ENCODE measurements at regions not wholly inside any gene's neighbourhood (a gene's known extent, or its start where the extent isn't known, plus 50 kb on each side); places are given as distances from the start of the nearest gene placed in this dataset.

- no peaks in the 10 kb centered on the region for H3K9me3 Mint-ChIP-seq (ENCODE audit: insufficient read depth)
- no peak overlapping the region for H3K27ac Mint-ChIP-seq
- CTCF ChIA-PET: interaction anchor here (9.8 kb wide), 1 partner anchor 9 kb away, joined by 155 read pairs; no protein-coding TSS in a partner anchor
Measured at GRCh38 chr4:100103671-100104070, 86.6 kb downstream of the DDIT4L start.

GRCh38 chr4:100100985-100101384 is 89.3 kb downstream of the DDIT4L start:
- no peaks in the 10 kb centered on the region for H3K36me3 Mint-ChIP-seq (ENCODE audit: low read depth)
- peak overlapping the region; percentile 1 for H3K27ac Mint-ChIP-seq
- peaks cover 2% of the 10 kb centered on the region for H3K27me3 Mint-ChIP-seq (ENCODE audit: low read depth)
- CTCF ChIA-PET: interaction anchor here (1.7 to 9.8 kb wide), 2 partner anchors 6 to 103 kb away, joined by 7 to 155 read pairs; no protein-coding TSS in a partner anchor
- H3K4me3 Mint-ChIP-seq: no peak overlapping the region
- no peaks in the 10 kb centered on the region for H3K9me3 Mint-ChIP-seq (ENCODE audit: insufficient read depth)
- DNase-seq (peak; percentile 38), ATAC-seq (peak; percentile 69)
- POLR2A ChIA-PET: interaction anchor here (1.0 kb wide), 1 partner anchor 62 kb away, joined by 3 read pairs; no protein-coding TSS in a partner anchor
- H3K4me1 Mint-ChIP-seq (ENCODE audit: low read depth): peaks cover 49% of the 10 kb centered on the region

More at GRCh38 chr4:100103671-100104070, 86.6 kb downstream of the DDIT4L start:
- DNase-seq (no peak), ATAC-seq (no peak)
- H3K4me1 Mint-ChIP-seq (ENCODE audit: low read depth): peaks cover 59% of the 10 kb centered on the region
- H3K36me3 Mint-ChIP-seq (ENCODE audit: low read depth): no peaks in the 10 kb centered on the region
- POLR2A ChIA-PET: interaction anchor here (1.0 kb wide), 1 partner anchor 157 kb away, joined by 3 read pairs; the partner anchor contains the start of gene DNAJB14
- H3K27me3 Mint-ChIP-seq (ENCODE audit: low read depth): no peaks in the 10 kb centered on the region
- H3K4me3 Mint-ChIP-seq: no peak overlapping the region

- H3K4me1 Mint-ChIP-seq (ENCODE audit: low read depth): peaks cover 56% of the 10 kb centered on the region
- no peaks in the 10 kb centered on the region for H3K9me3 Mint-ChIP-seq (ENCODE audit: insufficient read depth)
- ChIA-PET CTCF (interaction anchor here (1.7 kb wide), 1 partner anchor 102 kb away, joined by 7 read pairs; no protein-coding TSS in a partner anchor), POLR2A (no interaction called here)
- DNase-seq (no peak), ATAC-seq (no peak)
- H3K4me3 Mint-ChIP-seq: no peak overlapping the region
- H3K27ac Mint-ChIP-seq: no peak overlapping the region
- peaks cover 2% of the 10 kb centered on the region for H3K27me3 Mint-ChIP-seq (ENCODE audit: low read depth)
- H3K36me3 Mint-ChIP-seq (ENCODE audit: low read depth): no peaks in the 10 kb centered on the region
Measured at GRCh38 chr4:100099746-100100145, 90.5 kb downstream of the DDIT4L start.

GRCh38 chr4:100098681-100099080 is 91.6 kb downstream of the DDIT4L start:
- Mint-ChIP-seq H3K9me3 (ENCODE audit: insufficient read depth) (no peaks in the 10 kb centered on the region), H3K27ac (no peak overlapping the region), H3K4me3 (no peak overlapping the region), H3K4me1 (ENCODE audit: low read depth) (peaks cover 58% of the 10 kb centered on the region), H3K36me3 (ENCODE audit: low read depth) (no peaks in the 10 kb centered on the region), H3K27me3 (ENCODE audit: low read depth) (peaks cover 2% of the 10 kb centered on the region)
- POLR2A ChIA-PET: no interaction called here
- CTCF ChIA-PET: interaction anchor here (0.8 to 7.3 kb wide), 4 partner anchors 7 to 101 kb away, joined by 3 to 155 read pairs (median 4); no protein-coding TSS in a partner anchor
- DNase-seq (no peak), ATAC-seq (no peak)

- Mint-ChIP-seq H3K4me1 (ENCODE audit: low read depth) (peaks cover 60% of the 10 kb centered on the region), H3K9me3 (ENCODE audit: insufficient read depth) (no peaks in the 10 kb centered on the region), H3K27ac (no peak overlapping the region), H3K4me3 (no peak overlapping the region), H3K36me3 (ENCODE audit: low read depth) (no peaks in the 10 kb centered on the region), H3K27me3 (ENCODE audit: low read depth) (peaks cover 2% of the 10 kb centered on the region)
- POLR2A ChIA-PET: no interaction called here
- CTCF ChIA-PET: interaction anchor here (0.8 to 7.3 kb wide), 4 partner anchors 8 to 100 kb away, joined by 3 to 155 read pairs (median 4); no protein-coding TSS in a partner anchor
- ATAC-seq (no peak), DNase-seq (no peak)
Measured at GRCh38 chr4:100098011-100098545, 92.2 kb downstream of the DDIT4L start.

- Mint-ChIP-seq H3K27me3 (ENCODE audit: low read depth) (peaks cover 2% of the 10 kb centered on the region), H3K36me3 (ENCODE audit: low read depth) (no peaks in the 10 kb centered on the region), H3K4me3 (no peak overlapping the region), H3K27ac (peak overlapping the region; percentile 12), H3K4me1 (ENCODE audit: low read depth) (peaks cover 49% of the 10 kb centered on the region), H3K9me3 (ENCODE audit: insufficient read depth) (no peaks in the 10 kb centered on the region)
- POLR2A ChIA-PET: no interaction called here
- peak; percentile 67 for DNase-seq
- CTCF ChIA-PET: interaction anchor here (0.6 to 7.3 kb wide), 27 partner anchors 10 to 1226 kb away, joined by 3 to 155 read pairs (median 3); partner anchors contain the start of gene DNAJB14
- peak; percentile 83 for ATAC-seq
Measured at GRCh38 chr4:100095729-100096595, 94.3 kb downstream of the DDIT4L start.

GRCh38 chr4:100093091-100093866 is 97.0 kb downstream of the DDIT4L start:
- CTCF ChIA-PET: interaction anchor here (0.6 to 7.3 kb wide), 67 partner anchors 8 to 1637 kb away, joined by 3 to 155 read pairs (median 4); partner anchors contain the start of genes DDIT4L and H2AZ1
- no peaks in the 10 kb centered on the region for H3K36me3 Mint-ChIP-seq (ENCODE audit: low read depth)
- peak overlapping the region; percentile 54 for H3K27ac Mint-ChIP-seq
- ATAC-seq (peak; percentile 99), DNase-seq (peak; percentile 90)
- POLR2A ChIA-PET: interaction anchor here (0.6 to 1.2 kb wide), 3 partner anchors 80 to 145 kb away, joined by 3 to 4 read pairs (median 3); no protein-coding TSS in a partner anchor
- H3K4me3 Mint-ChIP-seq: no peak overlapping the region
- H3K4me1 Mint-ChIP-seq (ENCODE audit: low read depth): peaks cover 38% of the 10 kb centered on the region
- peaks cover 2% of the 10 kb centered on the region for H3K27me3 Mint-ChIP-seq (ENCODE audit: low read depth)
- no peaks in the 10 kb centered on the region for H3K9me3 Mint-ChIP-seq (ENCODE audit: insufficient read depth)

GRCh38 chr4:100087743-100088142 is 102.5 kb downstream of the DDIT4L start:
- no peak overlapping the region for H3K27ac Mint-ChIP-seq
- no peaks in the 10 kb centered on the region for H3K36me3 Mint-ChIP-seq (ENCODE audit: low read depth)
- ChIA-PET POLR2A (no interaction called here), CTCF (no interaction called here)
- DNase-seq: no peak
- H3K4me1 Mint-ChIP-seq (ENCODE audit: low read depth): no peaks in the 10 kb centered on the region
- no peaks in the 10 kb centered on the region for H3K27me3 Mint-ChIP-seq (ENCODE audit: low read depth)
- H3K9me3 Mint-ChIP-seq (ENCODE audit: insufficient read depth): no peaks in the 10 kb centered on the region
- ATAC-seq: no peak
- H3K4me3 Mint-ChIP-seq: no peak overlapping the region

GRCh38 chr4:100086766-100087431 is 103.4 kb downstream of the DDIT4L start:
- Mint-ChIP-seq H3K27me3 (ENCODE audit: low read depth) (no peaks in the 10 kb centered on the region), H3K4me3 (no peak overlapping the region), H3K9me3 (ENCODE audit: insufficient read depth) (no peaks in the 10 kb centered on the region), H3K27ac (no peak overlapping the region), H3K36me3 (ENCODE audit: low read depth) (no peaks in the 10 kb centered on the region), H3K4me1 (ENCODE audit: low read depth) (no peaks in the 10 kb centered on the region)
- CTCF ChIA-PET: no interaction called here
- POLR2A ChIA-PET: no interaction called here
- DNase-seq (no peak), ATAC-seq (no peak)

GRCh38 chr4:100084892-100085291 is 105.4 kb downstream of the DDIT4L start:
- Mint-ChIP-seq H3K9me3 (ENCODE audit: insufficient read depth) (no peaks in the 10 kb centered on the region), H3K27me3 (ENCODE audit: low read depth) (no peaks in the 10 kb centered on the region), H3K27ac (no peak overlapping the region), H3K4me1 (ENCODE audit: low read depth) (no peaks in the 10 kb centered on the region), H3K36me3 (ENCODE audit: low read depth) (no peaks in the 10 kb centered on the region), H3K4me3 (no peak overlapping the region)
- CTCF ChIA-PET: interaction anchor here (0.6 to 1.5 kb wide), 3 partner anchors 9 to 278 kb away, joined by 3 to 6 read pairs (median 4); no protein-coding TSS in a partner anchor
- DNase-seq: no peak
- POLR2A ChIA-PET: no interaction called here
- ATAC-seq: no peak

GRCh38 chr4:100083289-100083688 is 107.0 kb downstream of the DDIT4L start:
- no peaks in the 10 kb centered on the region for H3K9me3 Mint-ChIP-seq (ENCODE audit: insufficient read depth)
- ATAC-seq (no peak), DNase-seq (no peak)
- H3K27ac Mint-ChIP-seq: no peak overlapping the region
- H3K4me3 Mint-ChIP-seq: no peak overlapping the region
- ChIA-PET POLR2A (no interaction called here), CTCF (interaction anchor here (1.0 to 6.6 kb wide), 4 partner anchors 9 to 85 kb away, joined by 3 to 57 read pairs (median 6); no protein-coding TSS in a partner anchor)
- H3K36me3 Mint-ChIP-seq (ENCODE audit: low read depth): no peaks in the 10 kb centered on the region
- H3K4me1 Mint-ChIP-seq (ENCODE audit: low read depth): no peaks in the 10 kb centered on the region
- no peaks in the 10 kb centered on the region for H3K27me3 Mint-ChIP-seq (ENCODE audit: low read depth)

Measured in activated CD8-positive, alpha-beta T cell treated with anti-CD3 and anti-CD28 coated beads, Interleukin-2, amount 10 ng/mL, durations not matched to agents 7 days and 5 days (primary cell).